RWPE2 (cell line): ENCODE measurements at regions not wholly inside any gene's neighbourhood (a gene's known extent, or its start where the extent isn't known, plus 50 kb on each side); places are given as distances from the start of the nearest gene placed in this dataset.

Experiments
- ATAC-seq: fragments of 200-7000 bp; cut with Tn5 transposase; 3 replicates; pipeline ENCODE4 v1.9.1; 2021; ENCODE audit warnings: low read depth
- DNase-seq: peaks from one replicate; pipeline ENCODE4 v3.0.0-alpha.2; 2020; ENCODE audit warnings: low spot score
- H3K27ac ChIP-seq: fragments of 450-650 bp; 2 replicates; pipeline ENCODE4 v1.5.1; 2017; ENCODE audit warnings: mild to moderate bottlenecking; ENCODE audit not compliant: poor library complexity, severe bottlenecking
- H3K27me3 ChIP-seq: fragments of 250-450 bp; sonication (Bioruptor Pico); 2 replicates; pipeline ENCODE4 v1.5.1; 2021; ENCODE audit warnings: mild to moderate bottlenecking, moderate library complexity; ENCODE audit not compliant: insufficient read depth, poor library complexity, severe bottlenecking
- H3K36me3 ChIP-seq: fragments of 250-450 bp; sonication (Bioruptor Pico); 2 replicates; pipeline ENCODE4 v1.5.1; 2020; ENCODE audit warnings: low read depth, mild to moderate bottlenecking, moderate library complexity
- H3K4me1 ChIP-seq: fragments of 250-450 bp; sonication (Bioruptor Pico); 2 replicates; pipeline ENCODE4 v1.5.1; 2021; ENCODE audit warnings: mild to moderate bottlenecking, moderate library complexity; ENCODE audit not compliant: insufficient read depth, poor library complexity, severe bottlenecking
- H3K4me3 ChIP-seq: fragments of 250-450 bp; sonication (Bioruptor Pico); 2 replicates; pipeline ENCODE4 v1.5.1; 2021; ENCODE audit warnings: mild to moderate bottlenecking, moderate library complexity; ENCODE audit not compliant: severe bottlenecking
- H3K9me3 ChIP-seq: fragments of 250-450 bp; sonication (Bioruptor Pico); 2 replicates; pipeline ENCODE4 v1.5.1; 2021; ENCODE audit warnings: mild to moderate bottlenecking, moderate library complexity; ENCODE audit not compliant: severe bottlenecking
- TF ChIP-seq, protein P1 (sequence below): fragments of 450-650 bp; IDR thresholded peaks from one replicate; pipeline ENCODE4 v1.5.1; 2017; ENCODE audit warnings: mild to moderate bottlenecking, moderate library complexity; ENCODE audit not compliant: poor library complexity, severe bottlenecking

GRCh38 chr3:124517306-124517705 lies 212.9 kb upstream of the UMPS start:
- Histone ChIP-seq H3K4me1 (no peaks in the 10 kb centered on the region), H3K27me3 (no peaks in the 10 kb centered on the region), H3K36me3 (no peaks in the 10 kb centered on the region), H3K9me3 (no peaks in the 10 kb centered on the region), H3K4me3 (no peak overlapping the region), H3K27ac (no peak overlapping the region)
- TF ChIP-seq, protein P1, sequence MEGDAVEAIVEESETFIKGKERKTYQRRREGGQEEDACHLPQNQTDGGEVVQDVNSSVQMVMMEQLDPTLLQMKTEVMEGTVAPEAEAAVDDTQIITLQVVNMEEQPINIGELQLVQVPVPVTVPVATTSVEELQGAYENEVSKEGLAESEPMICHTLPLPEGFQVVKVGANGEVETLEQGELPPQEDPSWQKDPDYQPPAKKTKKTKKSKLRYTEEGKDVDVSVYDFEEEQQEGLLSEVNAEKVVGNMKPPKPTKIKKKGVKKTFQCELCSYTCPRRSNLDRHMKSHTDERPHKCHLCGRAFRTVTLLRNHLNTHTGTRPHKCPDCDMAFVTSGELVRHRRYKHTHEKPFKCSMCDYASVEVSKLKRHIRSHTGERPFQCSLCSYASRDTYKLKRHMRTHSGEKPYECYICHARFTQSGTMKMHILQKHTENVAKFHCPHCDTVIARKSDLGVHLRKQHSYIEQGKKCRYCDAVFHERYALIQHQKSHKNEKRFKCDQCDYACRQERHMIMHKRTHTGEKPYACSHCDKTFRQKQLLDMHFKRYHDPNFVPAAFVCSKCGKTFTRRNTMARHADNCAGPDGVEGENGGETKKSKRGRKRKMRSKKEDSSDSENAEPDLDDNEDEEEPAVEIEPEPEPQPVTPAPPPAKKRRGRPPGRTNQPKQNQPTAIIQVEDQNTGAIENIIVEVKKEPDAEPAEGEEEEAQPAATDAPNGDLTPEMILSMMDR: no peak
- ATAC-seq: no peak
- no peak for DNase-seq

DNA sequence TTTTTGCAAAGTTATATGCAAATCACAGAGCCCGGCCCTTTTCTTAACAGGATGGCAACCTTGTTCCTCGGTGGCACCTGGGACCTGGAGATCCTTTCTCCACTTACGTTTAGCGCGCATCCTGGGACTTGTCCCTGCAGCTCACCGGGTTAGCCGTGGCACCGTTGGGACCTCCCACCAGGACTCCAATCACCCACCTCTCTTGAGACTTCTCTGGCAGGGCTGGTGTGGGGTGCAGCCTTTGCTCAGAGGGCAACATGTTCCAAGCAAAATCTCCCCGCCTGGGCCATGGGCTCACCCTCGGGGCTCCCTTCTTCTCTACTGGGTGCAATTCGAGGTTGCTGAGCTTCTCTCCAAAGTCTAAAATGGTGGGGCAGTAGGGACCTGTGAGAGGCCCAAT lies 211.9 kb upstream of the UMPS start:
- TF ChIP-seq, protein P1: no peak
- Histone ChIP-seq H3K9me3 (no peaks in the 10 kb centered on the region), H3K27me3 (no peaks in the 10 kb centered on the region), H3K36me3 (no peaks in the 10 kb centered on the region), H3K4me3 (no peak overlapping the region), H3K27ac (no peak overlapping the region), H3K4me1 (no peaks in the 10 kb centered on the region)
- no peak for DNase-seq
- no peak for ATAC-seq

- ATAC-seq: no peak
- no peak for DNase-seq
These were observed 210.6 kb upstream of the UMPS start for GRCh38 chr3:124519591-124520194.

DNA sequence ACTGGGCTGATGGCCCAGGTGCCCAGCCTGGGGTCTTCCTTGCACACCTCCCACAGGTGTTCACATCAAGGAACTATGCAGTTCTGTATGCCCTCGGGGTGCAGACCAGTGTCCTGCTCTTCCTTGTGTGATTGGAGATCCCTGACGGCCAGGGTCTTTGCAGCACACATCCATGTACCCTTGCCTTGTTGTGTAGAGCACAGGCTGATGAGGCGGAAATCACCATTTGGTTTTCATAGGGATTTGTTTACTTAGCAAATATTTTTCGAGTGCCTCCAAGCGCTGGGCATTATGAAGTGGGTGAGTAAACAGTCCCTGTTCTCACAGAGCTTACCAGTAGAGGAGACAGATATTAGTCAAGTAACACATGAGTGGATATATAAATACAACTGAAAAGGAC lies 209.3 kb upstream of the UMPS start:
- Histone ChIP-seq H3K27me3 (no peaks in the 10 kb centered on the region), H3K36me3 (no peaks in the 10 kb centered on the region), H3K4me1 (no peaks in the 10 kb centered on the region), H3K27ac (no peak overlapping the region), H3K9me3 (no peaks in the 10 kb centered on the region), H3K4me3 (no peak overlapping the region)
- DNase-seq (no peak), ATAC-seq (peak; percentile 57; the same call in 2 of the 3 replicates)
- TF ChIP-seq, protein P1: no peak

More at GRCh38 chr3:124519591-124520194, 210.6 kb upstream of the UMPS start:
- Histone ChIP-seq H3K4me3 (no peak overlapping the region), H3K9me3 (no peaks in the 10 kb centered on the region), H3K27ac (no peak overlapping the region), H3K4me1 (no peaks in the 10 kb centered on the region), H3K36me3 (no peaks in the 10 kb centered on the region), H3K27me3 (no peaks in the 10 kb centered on the region)
- TF ChIP-seq, protein P1: no peak

DNA sequence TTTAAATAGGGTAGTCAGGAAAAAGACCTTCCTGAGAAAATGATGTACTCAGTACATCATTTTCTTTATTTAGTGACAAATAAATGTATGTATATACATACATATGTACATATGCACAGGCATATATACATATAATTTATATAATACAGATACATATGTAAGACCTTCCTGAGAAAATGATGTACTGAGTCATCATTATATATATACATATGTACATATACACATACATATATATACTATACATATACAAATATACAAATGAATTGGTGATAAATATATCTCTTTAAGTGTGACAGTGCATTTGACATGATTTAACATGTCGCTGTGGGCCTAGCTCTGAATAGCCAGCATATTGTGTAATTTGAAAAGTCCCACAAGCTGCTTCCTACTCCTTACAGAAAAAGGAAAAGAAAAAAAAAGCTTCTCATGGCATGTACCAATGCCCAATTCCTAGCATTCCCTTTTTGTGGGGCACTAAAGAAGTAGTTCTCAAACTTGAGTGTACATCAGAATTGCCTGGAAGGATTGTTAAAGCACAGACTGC lies 208.1 kb upstream of the UMPS start:
- DNase-seq (no peak), ATAC-seq (no peak)
- no peaks in the 10 kb centered on the region for H3K27me3 ChIP-seq
- no peaks in the 10 kb centered on the region for H3K4me1 ChIP-seq
- H3K36me3 ChIP-seq: no peaks in the 10 kb centered on the region
- H3K27ac ChIP-seq: no peak overlapping the region
- H3K4me3 ChIP-seq: no peak overlapping the region
- no peaks in the 10 kb centered on the region for H3K9me3 ChIP-seq
- TF ChIP-seq, protein P1: no peak
